ENCODE measurements at regions not wholly inside any gene's neighbourhood (a gene's known extent, or its start where the extent isn't known, plus 50 kb on each side); places are given as distances from the start of the nearest gene placed in this dataset.

DNA sequence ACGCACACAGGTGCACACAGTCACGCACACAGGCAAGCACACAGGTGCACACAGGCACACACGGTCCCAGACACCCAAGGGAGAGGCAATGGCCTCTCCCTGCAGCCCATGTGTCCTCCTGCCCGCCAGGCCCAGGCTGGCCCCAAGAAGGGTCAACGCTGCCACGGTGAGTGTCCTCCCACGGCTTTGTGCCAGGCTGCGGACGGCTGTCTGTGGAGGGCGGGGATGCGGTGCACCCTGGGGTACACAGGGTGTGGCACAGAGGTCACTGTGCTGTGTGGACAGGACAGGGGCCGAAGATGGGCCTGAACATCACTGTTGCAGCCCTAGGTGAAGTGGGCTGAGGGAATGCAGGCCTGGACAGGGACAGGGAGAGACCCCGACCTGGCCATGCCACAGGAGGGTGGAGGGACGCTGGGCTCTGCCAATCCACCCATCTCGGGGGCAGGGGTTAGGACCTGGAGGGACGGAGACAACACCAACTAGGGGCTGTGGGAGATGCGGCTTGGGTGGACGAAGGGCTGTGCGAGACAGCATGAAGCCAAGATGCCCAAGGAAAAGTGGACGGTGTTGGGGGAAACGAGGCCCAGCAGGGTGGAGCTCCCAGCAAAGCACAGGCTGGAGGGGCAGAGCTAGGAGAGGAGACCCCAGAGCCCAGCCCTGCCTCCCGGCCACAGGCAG lies 523.8 kb downstream of the BRD1 start:
- DNase-seq (ENCODE audit: low read depth in 2 of 3, low spot score in 2 of 3), result no peak

DNA sequence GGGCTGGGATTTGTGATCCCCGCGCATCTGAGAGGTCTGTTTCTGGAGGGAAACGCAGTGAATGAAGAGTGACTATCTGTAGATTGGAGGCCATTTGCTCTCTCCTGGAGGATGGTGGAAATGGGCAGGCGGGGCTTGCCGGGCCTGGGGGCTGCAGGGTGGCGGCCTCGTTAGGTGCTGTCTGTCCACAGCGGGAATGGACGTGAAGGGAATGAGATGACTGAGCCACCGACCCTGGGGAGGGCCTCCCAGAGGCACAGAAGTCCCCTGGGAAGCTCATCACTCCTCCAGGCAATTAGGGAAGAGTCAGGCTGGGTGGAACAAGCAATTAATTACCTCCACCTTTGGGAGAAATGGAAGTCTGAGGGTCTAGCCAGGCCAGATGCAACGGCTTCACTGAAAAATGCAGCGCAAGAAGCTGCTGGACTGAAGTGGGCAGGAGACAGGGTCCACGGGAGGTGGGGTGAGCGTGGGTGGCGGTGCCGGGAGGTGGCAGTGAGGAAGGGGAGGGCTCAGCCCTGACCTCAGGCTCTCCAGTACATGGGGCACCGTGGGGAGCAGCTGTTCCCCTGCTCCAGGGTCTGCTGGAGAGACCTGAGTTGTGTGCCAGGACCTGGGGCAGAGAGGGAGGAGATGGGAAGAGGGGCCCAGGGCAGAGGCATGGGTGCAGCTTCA lies 524.5 kb downstream of the BRD1 start:
- DNase-seq (ENCODE audit: low read depth in 2 of 3, low spot score in 2 of 3), result no peak

DNA sequence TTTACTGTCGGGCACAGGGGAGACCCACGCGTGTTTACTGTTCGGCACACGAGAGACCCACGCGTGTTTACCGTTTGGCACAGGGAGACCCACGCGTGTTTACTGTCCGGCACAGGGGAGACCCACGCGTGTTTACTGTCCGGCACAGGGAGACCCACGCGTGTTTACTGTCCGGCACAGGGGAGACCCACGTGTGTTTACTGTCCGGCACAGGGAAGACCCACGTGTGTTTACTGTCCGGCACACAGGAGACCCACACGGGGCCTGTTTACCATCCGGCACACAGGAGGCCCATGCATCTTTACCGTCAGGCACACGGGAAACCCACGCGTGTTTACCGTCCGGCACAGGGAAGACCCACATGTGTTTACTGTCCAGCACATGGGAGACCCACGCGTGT lies 525.1 kb downstream of the BRD1 start:
- DNase-seq (ENCODE audit: low read depth in 2 of 3, low spot score in 2 of 3), result no peak

DNA sequence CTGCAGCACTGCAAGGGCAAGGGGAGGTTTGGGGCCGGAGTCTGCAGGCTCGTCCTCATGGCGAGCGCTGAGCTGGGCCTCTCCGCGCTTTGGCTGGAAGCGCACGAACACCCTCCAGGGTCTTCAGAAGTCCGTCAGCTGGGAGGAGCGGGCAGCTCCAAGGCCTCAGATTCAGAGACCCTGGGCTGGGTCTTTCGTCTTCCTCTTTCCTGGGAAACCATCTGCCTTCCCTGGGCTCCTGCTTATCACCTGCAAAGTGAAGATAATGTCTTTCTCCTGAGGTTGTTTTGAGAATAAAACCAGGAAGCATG lies 525.6 kb downstream of the BRD1 start:
- DNase-seq (ENCODE audit: low read depth in 2 of 3, low spot score in 2 of 3), result no peak

DNA sequence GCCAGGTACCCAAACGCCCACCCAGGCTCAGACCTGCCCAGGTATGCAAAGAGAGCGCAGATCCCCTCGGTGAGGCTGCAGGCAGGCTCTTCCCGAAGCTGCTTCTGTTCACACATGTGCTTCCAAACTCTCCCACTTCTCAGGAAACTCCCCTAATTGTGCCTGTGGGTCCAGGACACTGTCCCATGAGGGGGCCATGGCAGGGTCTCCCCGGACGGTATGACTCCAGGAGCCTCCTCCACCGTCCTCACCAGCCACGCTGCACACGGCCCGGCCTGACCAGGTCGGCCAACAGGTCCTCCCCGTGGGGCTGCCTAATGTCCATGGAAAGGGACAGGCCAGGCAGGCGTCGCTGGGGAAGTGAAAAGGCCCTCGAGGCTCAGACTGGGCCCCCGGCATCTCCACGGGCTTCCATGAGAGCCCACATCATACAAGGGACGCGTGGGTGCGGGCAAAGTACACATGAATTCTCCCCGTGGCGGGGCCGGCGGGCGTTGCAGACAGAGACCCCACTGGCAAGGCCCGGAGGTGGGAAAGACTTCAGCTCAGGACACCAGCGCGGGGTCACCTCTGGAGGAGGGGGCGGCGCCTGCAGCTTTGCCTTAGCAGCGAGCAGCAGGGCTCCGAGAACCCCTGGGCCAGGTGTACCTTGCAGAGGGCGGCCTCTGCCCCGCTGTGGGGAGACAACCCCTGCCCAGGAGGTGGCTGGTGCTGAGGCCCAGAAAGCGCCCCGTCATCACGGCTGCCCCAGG lies 526.1 kb downstream of the BRD1 start:
- DNase-seq (ENCODE audit: low read depth in 2 of 3, low spot score in 2 of 3), result no peak

DNA sequence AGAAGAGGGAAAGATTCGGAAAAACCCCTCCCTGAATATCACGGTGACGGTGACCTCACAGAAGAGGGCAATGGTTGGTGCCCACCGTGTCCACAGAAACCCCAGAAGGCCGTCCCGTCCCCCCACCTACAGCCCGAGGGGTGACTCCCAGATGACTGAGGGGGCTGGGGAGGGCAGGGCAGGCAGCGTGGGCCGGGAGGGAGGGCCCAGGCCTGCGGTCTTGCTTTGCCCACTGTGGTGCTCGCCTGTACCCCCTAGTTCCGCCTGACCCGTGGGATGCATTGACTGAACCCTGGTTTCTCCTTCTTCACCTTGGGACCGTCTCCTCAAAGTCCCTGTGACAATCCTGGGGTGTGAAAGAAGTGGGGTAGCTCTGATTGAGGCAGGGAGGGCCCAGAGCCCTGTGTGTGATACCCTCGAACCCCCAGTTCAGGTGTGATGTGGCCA lies 526.7 kb downstream of the BRD1 start:
- no peak for DNase-seq (ENCODE audit: low read depth in 2 of 3, low spot score in 2 of 3)

DNA sequence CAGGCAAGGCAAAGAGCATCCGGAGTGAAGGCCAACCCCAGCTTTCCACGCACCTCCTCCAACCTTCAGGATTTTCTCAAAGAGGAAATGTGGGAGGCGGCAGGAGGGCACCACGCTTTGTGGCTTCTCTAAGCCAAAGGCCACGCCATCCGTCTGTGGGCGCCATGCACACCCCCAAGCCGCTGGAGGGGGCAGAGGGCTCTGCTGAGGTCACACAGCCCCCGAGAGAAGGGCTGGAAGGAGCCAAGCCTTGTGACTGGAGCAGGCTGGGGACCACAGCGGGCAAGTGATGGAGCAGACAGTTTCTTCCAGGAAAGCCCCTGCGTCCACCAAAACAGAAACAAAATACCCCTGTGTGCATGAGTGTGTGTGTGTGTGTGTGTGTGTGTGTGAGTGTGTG lies 527.4 kb downstream of the BRD1 start:
- no peak for DNase-seq (ENCODE audit: low read depth in 2 of 3, low spot score in 2 of 3)

DNA sequence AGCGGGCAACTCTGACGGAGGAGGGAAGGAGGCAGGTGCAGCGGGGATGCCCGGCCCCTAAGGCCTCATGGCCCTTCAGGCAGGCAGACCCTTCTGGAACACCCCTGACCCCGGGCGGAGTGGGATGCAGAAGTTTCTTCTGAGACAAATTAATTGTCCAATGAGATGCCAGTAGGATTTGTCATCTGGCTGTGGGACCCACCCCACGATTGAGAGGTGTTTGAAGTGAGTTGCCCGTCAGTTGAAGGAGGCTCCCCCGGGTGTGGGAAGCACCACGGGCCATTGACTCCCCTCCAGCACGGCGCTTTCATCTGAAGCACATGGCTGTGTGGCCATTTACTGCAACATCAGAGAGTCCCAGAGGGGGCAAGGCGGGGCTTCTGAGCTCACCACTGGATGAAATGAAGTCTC lies 527.8 kb downstream of the BRD1 start:
- DNase-seq (ENCODE audit: low read depth in 2 of 3, low spot score in 2 of 3), result no peak

DNA sequence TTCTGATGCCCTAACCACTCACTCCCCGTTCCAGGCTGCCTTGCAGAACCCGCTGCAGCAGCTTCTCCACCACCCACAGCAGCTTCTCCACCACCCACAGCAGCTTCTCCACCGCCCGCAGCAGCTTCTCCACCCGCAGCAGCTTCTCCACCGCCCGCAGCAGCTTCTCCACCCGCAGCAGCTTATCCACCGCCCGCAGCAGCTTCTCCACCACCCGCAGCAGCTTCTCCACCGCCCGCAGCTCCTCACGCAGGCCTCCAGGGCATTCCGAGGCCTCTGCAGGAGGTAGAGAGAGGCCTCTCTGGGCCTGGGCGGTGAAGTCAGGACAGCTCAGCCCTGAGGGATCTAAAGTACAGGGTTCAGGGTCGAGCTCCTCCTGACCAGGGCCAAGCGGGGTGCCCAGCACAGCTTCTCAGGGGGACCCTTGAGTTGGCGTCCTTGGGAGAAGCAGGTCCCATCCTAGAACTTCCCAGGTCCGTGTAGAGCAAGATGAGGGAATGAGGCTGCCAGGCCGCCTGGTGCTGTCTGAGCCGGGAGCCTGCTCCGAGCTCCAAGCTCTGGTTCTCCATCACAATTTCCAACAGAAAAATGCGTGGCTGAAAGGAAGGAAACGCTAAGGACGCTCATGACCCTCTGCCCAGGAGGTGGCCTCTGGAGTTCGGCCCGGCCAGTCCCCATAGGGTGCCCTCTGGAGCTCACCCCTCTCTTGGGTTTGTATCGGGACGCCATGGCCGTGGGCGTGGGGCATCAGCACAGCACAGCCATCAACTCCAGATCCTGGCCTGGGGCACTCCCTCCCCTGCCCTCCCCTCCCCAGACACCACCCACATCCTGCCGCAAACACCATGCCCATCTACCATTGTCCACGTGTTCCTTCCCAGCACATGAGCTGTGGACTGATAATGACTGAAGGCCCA lies 528.6 kb downstream of the BRD1 start:
- no peak for DNase-seq (ENCODE audit: low read depth in 2 of 3, low spot score in 2 of 3)

DNA sequence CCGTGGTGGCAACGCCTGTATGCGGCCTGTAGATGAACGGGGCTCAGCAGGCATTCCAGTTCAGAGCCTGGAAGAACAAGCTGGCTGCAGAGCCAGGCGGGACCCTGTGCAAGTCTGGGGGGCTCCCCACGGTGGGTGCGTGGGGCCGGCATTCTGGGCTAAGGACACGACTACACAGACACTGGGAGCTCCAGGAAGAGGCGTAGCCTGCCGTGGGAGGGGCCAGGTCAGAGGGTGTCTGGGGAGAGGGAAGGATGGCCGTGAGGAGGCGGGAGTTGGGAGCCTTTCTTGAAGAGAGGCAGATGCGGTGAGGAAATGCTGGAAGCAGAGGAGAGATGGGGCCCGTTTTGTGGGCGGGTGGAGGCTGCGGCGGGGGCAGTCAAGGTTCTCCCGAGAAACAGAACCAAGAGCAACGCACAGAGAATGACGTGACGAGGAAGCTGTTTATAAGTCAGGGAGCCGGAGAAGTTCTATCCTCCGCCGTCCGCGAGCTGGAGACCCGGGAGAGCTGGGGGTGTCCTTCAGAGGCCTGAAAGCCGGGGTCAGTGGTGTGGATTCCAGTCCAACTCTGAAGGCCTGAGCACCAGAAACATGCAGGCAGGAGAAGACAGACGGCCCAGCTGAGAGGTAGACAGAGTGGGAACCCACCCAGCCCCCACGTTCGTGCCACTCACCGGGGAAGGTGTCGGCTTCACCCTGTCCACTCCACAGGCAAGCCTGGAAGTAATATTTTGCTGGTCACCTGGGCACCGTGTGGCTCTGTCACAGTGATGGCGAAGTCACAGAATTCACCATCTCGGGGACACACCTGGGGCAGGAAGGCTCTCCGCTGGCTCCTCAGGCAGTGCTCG lies 529.6 kb downstream of the BRD1 start:
- no peak for DNase-seq (ENCODE audit: low read depth in 2 of 3, low spot score in 2 of 3)

DNA sequence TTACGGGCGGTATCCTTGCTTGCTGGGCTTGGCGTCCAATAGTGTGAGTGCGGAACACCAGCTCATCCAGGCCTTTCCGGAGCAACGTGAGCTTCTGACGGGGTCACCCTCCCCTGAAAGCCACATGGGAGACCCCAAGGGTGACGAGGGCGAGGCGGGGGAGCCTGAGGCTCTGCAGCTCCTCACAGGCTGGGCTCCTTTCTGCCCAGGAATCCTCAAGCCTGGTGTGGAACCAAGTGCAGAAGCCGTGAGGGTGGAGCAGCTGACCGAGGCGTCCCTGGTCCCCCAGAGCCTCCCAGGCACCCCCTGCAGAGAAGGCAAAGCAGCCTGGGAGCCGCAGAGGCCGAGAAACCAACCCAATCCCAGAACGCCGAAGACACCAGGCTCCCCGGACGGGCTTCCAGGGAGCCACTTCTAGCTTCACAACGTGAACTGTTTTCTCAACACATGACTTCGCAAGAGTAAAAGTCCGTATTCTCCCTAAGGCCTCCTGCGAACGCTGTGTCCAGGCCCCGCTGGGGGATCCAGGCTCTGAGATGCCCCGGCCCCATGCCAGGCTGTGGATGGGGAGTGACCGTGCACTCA lies 530.3 kb downstream of the BRD1 start:
- no peak for DNase-seq (ENCODE audit: low read depth in 2 of 3, low spot score in 2 of 3)

DNA sequence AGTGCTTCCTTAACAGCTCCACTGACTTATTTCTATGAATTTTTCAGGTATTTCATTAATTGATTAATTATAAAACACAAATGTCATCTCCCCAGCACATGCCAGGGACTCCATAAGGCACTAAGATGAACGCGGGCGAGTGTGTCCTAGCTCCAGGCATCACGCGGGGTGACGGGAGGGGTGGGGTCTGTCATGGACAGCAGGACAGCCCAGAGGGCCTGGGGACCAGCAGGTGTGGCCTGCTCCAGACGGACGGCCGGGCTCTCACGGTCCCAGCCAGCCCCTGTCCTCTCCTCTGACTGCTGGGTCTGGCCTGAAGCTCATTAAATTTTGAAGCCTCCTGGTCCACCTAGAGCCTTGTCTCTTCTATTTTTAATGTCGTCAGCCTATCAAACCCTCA lies 531.1 kb downstream of the BRD1 start:
- no peak for DNase-seq (ENCODE audit: low read depth in 2 of 3, low spot score in 2 of 3)

DNA sequence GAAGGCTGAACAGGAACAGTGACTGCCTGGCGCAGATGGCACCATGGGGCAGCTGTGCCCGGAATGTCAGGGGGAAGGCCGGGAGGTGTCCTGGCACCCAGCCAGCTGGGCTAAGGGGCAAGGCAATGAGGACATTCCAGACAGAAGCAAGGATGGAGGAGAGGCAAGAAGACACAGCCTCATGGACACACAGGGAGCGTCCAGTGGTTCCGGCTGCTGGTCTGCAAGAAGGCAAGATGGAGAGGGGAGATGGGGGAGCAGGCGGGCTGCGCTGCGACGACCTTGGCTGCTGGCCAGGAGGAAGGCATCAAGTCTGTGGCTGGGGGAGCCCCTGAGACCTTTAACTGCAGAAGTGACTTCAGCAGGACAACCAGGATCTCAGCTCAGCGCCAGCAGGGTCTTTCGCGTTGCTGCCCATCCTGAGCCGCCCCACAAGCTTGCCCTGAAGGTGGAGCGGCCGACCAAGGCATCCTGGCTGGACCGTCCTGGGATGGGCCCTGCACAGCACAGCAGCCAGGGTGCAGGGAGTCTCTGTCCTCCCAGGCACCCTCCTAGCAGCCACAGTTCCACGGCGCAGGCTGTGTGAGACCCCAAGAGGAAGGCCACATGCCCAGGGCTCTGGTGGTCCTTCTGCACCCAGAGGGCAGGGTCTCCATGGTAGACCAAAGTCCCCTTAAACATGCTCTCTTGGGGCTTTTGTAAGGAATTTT lies 531.7 kb downstream of the BRD1 start:
- no peak for DNase-seq (ENCODE audit: low read depth in 2 of 3, low spot score in 2 of 3)

DNA sequence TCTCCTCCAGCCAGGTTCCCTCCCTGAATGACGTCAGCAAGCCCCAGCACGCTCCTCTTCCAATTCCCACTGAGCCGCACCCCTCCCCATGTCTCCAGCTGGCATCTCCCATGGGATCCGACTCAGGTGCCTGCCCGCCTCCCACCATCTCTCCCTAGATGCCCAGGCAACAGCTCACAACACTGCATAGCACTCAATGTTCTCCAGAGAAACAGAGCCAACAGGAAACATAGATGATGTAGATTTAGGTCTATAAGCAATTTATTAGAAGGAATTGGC lies 532.3 kb downstream of the BRD1 start:
- DNase-seq (ENCODE audit: low read depth in 2 of 3, low spot score in 2 of 3), result no peak

DNA sequence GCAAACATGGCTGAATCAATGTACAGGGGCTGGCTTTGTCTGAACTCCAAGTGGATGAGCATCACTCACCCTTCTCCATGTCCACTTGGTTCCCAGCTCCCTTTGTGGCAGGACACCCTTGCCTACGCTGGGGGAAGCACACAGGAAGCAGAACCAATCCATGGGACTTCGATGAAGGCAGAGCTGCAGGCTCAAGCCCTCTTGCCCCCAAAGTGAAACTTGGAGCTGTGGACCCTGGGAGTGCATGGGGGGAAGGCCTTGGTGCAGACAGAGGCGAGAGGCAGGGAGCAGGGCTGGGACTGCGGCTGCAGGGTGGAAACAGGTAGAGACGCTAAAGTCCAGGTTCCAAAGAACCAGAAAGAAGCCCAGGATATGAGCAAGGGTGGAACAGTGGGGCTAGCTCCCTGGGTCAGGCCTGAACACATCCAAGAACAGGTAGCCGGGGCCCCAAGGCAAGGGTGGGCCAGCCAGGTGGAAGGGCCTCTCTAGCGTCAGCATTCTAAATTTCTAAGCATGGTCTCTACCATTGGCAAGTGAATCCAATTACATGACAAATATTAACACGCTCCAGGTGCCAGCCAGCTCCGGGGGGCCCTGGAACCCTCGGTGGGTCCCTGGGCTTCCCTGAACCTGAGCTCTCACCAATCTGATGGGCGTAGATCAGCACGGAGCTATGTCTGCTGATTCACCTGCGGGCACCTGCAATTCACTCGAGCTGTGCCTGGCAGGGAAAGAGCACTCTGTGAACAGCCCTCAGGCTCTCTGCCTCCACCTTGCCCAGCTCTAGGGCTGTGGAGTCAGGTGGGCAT lies 532.8 kb downstream of the BRD1 start:
- DNase-seq (ENCODE audit: low read depth in 2 of 3, low spot score in 2 of 3), result no peak

DNA sequence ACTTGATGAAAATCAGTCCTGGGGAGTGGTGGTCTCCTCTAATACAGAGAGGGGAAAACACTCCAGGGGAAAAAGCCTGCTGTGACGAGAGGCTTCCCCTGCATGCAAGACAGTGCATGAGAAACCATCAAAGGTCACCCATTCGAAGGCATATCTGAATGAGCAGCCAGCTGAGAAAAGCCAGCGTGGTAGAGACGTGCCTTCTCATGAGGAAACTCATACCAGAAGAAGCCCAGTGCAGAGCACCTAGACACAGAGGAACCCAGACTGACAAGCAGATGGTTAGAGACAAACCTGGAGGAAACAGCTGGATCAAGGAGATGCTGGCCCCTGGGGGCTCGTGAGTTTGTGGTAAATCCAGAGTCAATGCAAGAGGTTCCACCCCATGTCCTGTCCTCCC lies 534.8 kb downstream of the BRD1 start:
- DNase-seq (ENCODE audit: low read depth in 2 of 3, low spot score in 2 of 3), result no peak

DNA sequence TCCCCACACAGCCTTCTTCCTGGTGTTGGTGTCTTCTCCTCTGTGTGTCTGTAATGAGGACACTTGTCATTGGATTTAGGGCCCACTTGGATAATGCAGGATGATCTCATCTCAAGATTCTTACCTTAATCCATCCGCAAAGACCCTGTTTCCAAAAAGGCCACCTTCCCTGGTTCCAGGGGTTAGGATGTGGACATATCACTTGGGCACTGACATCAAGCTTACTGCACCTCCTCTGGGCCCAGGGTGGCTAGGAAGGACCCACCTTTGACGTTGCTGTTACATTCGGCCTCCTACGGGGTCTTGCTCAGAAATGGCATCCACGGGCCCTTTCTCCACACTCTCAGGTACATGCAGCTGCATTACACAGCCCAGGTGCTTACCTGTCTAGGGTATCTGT lies 535.9 kb downstream of the BRD1 start:
- DNase-seq (ENCODE audit: low read depth in 2 of 3, low spot score in 2 of 3), result no peak

DNA sequence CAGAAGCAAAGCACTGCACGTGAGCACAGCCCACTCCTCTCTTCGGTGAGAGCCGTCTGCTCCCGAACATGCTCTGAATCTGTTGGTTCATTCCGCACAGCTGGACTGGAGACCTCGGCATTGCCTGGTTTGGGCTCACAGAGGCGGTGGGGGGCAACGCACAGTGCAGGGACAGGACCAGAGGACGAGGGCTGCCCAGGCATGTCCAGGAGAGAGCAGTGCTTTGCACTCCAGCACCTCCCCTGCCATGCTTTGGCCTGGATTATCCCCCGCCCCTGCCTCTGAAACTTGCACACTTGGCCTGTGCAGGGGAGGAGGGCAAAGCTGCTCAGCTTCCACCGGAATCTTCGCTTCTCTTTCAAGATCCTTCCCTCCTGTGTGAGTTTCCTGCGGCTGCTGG lies 536.5 kb downstream of the BRD1 start:
- no peak for DNase-seq (ENCODE audit: low read depth in 2 of 3, low spot score in 2 of 3)

DNA sequence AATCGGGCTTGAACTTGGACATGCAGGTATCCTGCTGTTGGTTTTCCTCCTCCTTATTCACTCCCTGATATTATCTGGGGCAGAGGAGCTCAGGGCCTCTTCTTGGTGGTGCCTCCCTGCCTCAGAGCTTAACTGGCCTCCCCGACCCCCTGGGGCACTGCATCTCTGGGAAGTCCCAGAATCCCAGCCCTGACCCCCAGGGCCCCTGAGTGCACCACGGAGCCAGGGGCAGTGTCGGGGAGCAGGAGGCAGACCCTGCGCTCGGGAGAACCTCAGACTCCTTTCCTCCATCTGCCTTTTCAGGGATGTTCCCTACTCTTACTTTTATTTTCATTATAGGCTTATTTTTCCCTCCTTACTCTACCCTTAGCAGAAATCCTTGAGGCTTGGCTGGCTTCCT lies 537.0 kb downstream of the BRD1 start:
- DNase-seq (ENCODE audit: low read depth in 2 of 3, low spot score in 2 of 3), result no peak

Measured in hematopoietic multipotent progenitor cell (in vitro differentiated cells).